ENCODE measurements at regions not wholly inside any gene's neighbourhood (a gene's known extent, or its start where the extent isn't known, plus 50 kb on each side); places are given as distances from the start of the nearest gene placed in this dataset.

DNA sequence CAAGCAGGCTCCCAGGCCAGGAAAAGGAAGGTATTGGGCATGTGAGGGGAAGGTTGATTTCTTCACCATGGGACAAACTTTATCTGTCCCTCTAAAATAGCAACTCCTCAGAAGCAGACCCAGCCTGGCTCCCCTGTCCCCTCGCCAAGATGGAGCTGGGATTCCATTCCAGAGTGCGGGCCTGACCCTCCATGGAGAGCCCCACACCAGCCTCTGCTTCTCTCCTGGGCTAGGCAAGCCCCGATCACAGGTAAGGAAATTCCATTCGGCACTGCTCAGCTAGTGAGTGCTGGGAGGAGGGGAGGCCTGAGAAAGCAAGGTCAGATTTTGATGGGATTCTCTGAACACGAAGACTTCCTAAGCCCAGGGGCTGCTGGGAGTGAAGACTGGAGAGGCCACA, 98.4 kb downstream of the EFNB1 start:
- H2AK5ac ChIP-seq (ENCODE audit: low read length, severe bottlenecking) = no peak overlapping the region
- 74% methylated on average over 3 of the region's 5 CpGs for WGBS
- no peak overlapping the region for H2BK15ac ChIP-seq (ENCODE audit: low read depth, poor library complexity, severe bottlenecking)
- H3K14ac ChIP-seq (ENCODE audit: low read length in 2 of 2) = peak overlapping the region in 1 of 2 experiments; percentile 28
- no peaks in the 10 kb centered on the region for H3K36me3 ChIP-seq (ENCODE audit: control insufficient read depth in 1 of 2, insufficient read depth in 2 of 2, low read depth in 1 of 2, low read length in 2 of 2)
- H3K18ac ChIP-seq (ENCODE audit: low read depth in 1 of 2, low read length in 2 of 2) = no peak overlapping the region
- no peaks in the 10 kb centered on the region for H3K79me1 ChIP-seq (replicated peaks; ENCODE audit: low read length, poor library complexity, severe bottlenecking)
- peaks cover 0 to 55% of the 10 kb centered on the region in 2 experiments for H3K27me3 ChIP-seq (ENCODE audit: control insufficient read depth in 1 of 2, insufficient read depth in 1 of 2, low read length in 2 of 2)
- no peak overlapping the region for H2AFZ ChIP-seq (ENCODE audit: low read depth, low read length)
- H3K4me3 ChIP-seq (ENCODE audit: insufficient read depth in 1 of 2, low read depth in 1 of 2, low read length in 2 of 2) = no peak overlapping the region
- peaks cover 6% of the 10 kb centered on the region for H3K4me1 ChIP-seq (ENCODE audit: control insufficient read depth, insufficient read depth, low read depth, low read length)
- no peak overlapping the region for H4K8ac ChIP-seq (ENCODE audit: low read length)
- no peak overlapping the region for H3K4me2 ChIP-seq (ENCODE audit: low read length, poor library complexity, severe bottlenecking)
- no peak for DNase-seq
- H3K23ac ChIP-seq (ENCODE audit: low read length in 2 of 2) = no peak overlapping the region
- no peak overlapping the region for H4K91ac ChIP-seq (ENCODE audit: low read length)
- no peak overlapping the region for H2BK120ac ChIP-seq (ENCODE audit: low read depth, low read length)
- no peak overlapping the region for H3K4ac ChIP-seq (ENCODE audit: low read depth in 1 of 2, low read length in 2 of 2)
- H2BK12ac ChIP-seq (ENCODE audit: low read length in 2 of 2) = no peak overlapping the region
- no peaks in the 10 kb centered on the region for H3K9me3 ChIP-seq (ENCODE audit: control insufficient read depth, low read length)
- H2BK5ac ChIP-seq (ENCODE audit: low read depth, low read length, poor library complexity, severe bottlenecking) = no peak overlapping the region
- no peak overlapping the region for H3K9ac ChIP-seq (ENCODE audit: low read length)
- H3K27ac ChIP-seq (ENCODE audit: low read length, poor library complexity, severe bottlenecking) = no peak overlapping the region

DNA sequence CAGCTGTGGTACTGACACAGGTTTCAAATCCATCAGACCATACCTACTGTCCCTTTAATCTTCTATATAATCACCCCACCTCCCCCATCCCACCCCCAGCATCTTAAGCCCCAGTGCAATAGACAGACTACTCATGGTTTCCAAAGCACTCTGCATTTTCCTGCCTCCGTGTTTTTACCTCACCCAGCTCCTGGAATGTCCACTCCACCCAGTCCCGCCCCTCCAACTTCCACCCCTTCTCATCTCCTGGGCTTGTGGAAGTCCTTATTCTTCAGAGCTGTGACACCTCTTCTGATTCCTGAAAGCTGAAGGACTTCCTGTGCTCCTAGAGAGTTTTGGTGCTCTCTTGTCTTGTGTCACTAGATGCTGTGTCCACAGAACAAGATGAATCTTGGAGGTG, 94.3 kb downstream of the EFNB1 start:
- H2BK15ac ChIP-seq (ENCODE audit: low read depth, poor library complexity, severe bottlenecking) = peak overlapping the region; percentile 52
- H2AFZ ChIP-seq (ENCODE audit: low read depth, low read length) = no peak overlapping the region
- H3K79me1 ChIP-seq (replicated peaks; ENCODE audit: low read length, poor library complexity, severe bottlenecking) = no peaks in the 10 kb centered on the region
- no peak overlapping the region for H3K14ac ChIP-seq (ENCODE audit: low read length in 2 of 2)
- no peak overlapping the region for H2BK120ac ChIP-seq (ENCODE audit: low read depth, low read length)
- H3K36me3 ChIP-seq (ENCODE audit: control insufficient read depth in 1 of 2, insufficient read depth in 2 of 2, low read depth in 1 of 2, low read length in 2 of 2) = no peaks in the 10 kb centered on the region
- DNase-seq = no peak
- no peak overlapping the region for H3K4me2 ChIP-seq (ENCODE audit: low read length, poor library complexity, severe bottlenecking)
- H3K4ac ChIP-seq (ENCODE audit: low read depth in 1 of 2, low read length in 2 of 2) = no peak overlapping the region
- peaks cover 0 to 46% of the 10 kb centered on the region in 2 experiments for H3K27me3 ChIP-seq (ENCODE audit: control insufficient read depth in 1 of 2, insufficient read depth in 1 of 2, low read length in 2 of 2)
- no peak overlapping the region for H3K27ac ChIP-seq (ENCODE audit: low read length, poor library complexity, severe bottlenecking)
- no peaks in the 10 kb centered on the region for H3K4me1 ChIP-seq (ENCODE audit: control insufficient read depth, insufficient read depth, low read depth, low read length)
- no peak overlapping the region for H2BK12ac ChIP-seq (ENCODE audit: low read length in 2 of 2)
- H2AK5ac ChIP-seq (ENCODE audit: low read length, severe bottlenecking) = no peak overlapping the region
- H3K23ac ChIP-seq (ENCODE audit: low read length in 2 of 2) = no peak overlapping the region
- no peak overlapping the region for H3K4me3 ChIP-seq (ENCODE audit: insufficient read depth in 1 of 2, low read depth in 1 of 2, low read length in 2 of 2)
- H4K91ac ChIP-seq (ENCODE audit: low read length) = no peak overlapping the region
- H3K9me3 ChIP-seq (ENCODE audit: control insufficient read depth, low read length) = peaks cover 4% of the 10 kb centered on the region
- H2BK5ac ChIP-seq (ENCODE audit: low read depth, low read length, poor library complexity, severe bottlenecking) = no peak overlapping the region
- no peak overlapping the region for H3K9ac ChIP-seq (ENCODE audit: low read length)
- H3K18ac ChIP-seq (ENCODE audit: low read depth in 1 of 2, low read length in 2 of 2) = no peak overlapping the region
- WGBS = 70% methylated on average over 1 of the region's 2 CpGs
- H4K8ac ChIP-seq (ENCODE audit: low read length) = no peak overlapping the region

DNA sequence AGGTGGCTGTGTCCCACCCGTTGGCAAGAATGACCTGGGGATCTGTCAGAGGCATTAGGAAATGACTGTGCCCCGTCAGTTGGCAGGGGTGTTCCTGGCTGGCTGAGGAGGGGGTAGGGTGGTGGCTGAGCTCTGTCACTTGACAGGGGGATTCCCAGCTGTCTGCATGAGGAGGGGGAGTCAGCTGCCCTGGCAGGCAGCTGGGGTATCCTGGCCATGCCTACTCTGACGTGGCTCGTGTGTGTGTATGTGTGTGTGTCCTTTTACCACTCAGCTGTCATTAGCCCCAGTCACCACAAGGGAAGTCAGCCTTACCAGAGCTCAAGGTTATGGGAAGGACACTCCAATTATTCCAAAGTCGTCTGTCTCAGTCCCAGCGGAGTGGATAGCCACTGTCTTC, 93.2 kb downstream of the EFNB1 start:
- H2BK15ac ChIP-seq (ENCODE audit: low read depth, poor library complexity, severe bottlenecking) = no peak overlapping the region
- H3K4me1 ChIP-seq (ENCODE audit: control insufficient read depth, insufficient read depth, low read depth, low read length) = no peaks in the 10 kb centered on the region
- no peak overlapping the region for H2AK5ac ChIP-seq (ENCODE audit: low read length, severe bottlenecking)
- H3K36me3 ChIP-seq (ENCODE audit: control insufficient read depth in 1 of 2, insufficient read depth in 2 of 2, low read depth in 1 of 2, low read length in 2 of 2) = no peaks in the 10 kb centered on the region
- H3K4ac ChIP-seq (ENCODE audit: low read depth in 1 of 2, low read length in 2 of 2) = no peak overlapping the region
- no peak overlapping the region for H3K14ac ChIP-seq (ENCODE audit: low read length in 2 of 2)
- no peak overlapping the region for H3K4me3 ChIP-seq (ENCODE audit: insufficient read depth in 1 of 2, low read depth in 1 of 2, low read length in 2 of 2)
- H4K8ac ChIP-seq (ENCODE audit: low read length) = no peak overlapping the region
- H3K9ac ChIP-seq (ENCODE audit: low read length) = no peak overlapping the region
- no peak overlapping the region for H2BK5ac ChIP-seq (ENCODE audit: low read depth, low read length, poor library complexity, severe bottlenecking)
- no peak overlapping the region for H4K91ac ChIP-seq (ENCODE audit: low read length)
- peaks cover 0 to 49% of the 10 kb centered on the region in 2 experiments for H3K27me3 ChIP-seq (ENCODE audit: control insufficient read depth in 1 of 2, insufficient read depth in 1 of 2, low read length in 2 of 2)
- H3K79me1 ChIP-seq (replicated peaks; ENCODE audit: low read length, poor library complexity, severe bottlenecking) = no peaks in the 10 kb centered on the region
- peak overlapping the region in 1 of 2 experiments; percentile 2 for H3K18ac ChIP-seq (ENCODE audit: low read depth in 1 of 2, low read length in 2 of 2)
- 79% methylated on average over 3 of the region's 6 CpGs for WGBS
- no peak overlapping the region for H3K27ac ChIP-seq (ENCODE audit: low read length, poor library complexity, severe bottlenecking)
- H2AFZ ChIP-seq (ENCODE audit: low read depth, low read length) = no peak overlapping the region
- H2BK12ac ChIP-seq (ENCODE audit: low read length in 2 of 2) = no peak overlapping the region
- no peak for DNase-seq
- peaks cover 4% of the 10 kb centered on the region for H3K9me3 ChIP-seq (ENCODE audit: control insufficient read depth, low read length)
- H3K23ac ChIP-seq (ENCODE audit: low read length in 2 of 2) = no peak overlapping the region
- no peak overlapping the region for H3K4me2 ChIP-seq (ENCODE audit: low read length, poor library complexity, severe bottlenecking)
- H2BK120ac ChIP-seq (ENCODE audit: low read depth, low read length) = no peak overlapping the region

DNA sequence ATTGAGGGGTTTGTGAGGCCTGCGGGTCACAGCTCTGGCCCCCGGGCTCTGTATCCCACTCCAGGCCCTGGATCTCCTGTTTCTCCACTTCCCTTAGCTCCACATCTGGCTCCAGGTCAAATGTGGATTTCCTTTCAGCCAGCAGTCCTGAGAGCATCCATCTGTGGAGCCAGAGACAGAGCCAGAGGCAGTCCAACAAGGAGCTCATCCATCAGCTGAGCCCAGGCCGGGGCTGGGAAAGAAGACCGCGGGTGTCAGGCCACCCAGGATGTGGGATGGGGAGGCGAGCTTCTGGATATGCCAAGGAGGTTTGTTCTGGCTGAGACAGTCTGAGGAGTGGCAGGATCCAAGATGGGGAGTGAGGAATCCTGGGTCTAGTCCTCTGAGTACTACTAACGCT, 91.7 kb downstream of the EFNB1 start:
- H3K4ac ChIP-seq (ENCODE audit: low read depth in 1 of 2, low read length in 2 of 2) = no peak overlapping the region
- H3K36me3 ChIP-seq (ENCODE audit: control insufficient read depth in 1 of 2, insufficient read depth in 2 of 2, low read depth in 1 of 2, low read length in 2 of 2) = no peaks in the 10 kb centered on the region
- H4K8ac ChIP-seq (ENCODE audit: low read length) = no peak overlapping the region
- no peak overlapping the region for H2BK15ac ChIP-seq (ENCODE audit: low read depth, poor library complexity, severe bottlenecking)
- no peak overlapping the region for H2AK5ac ChIP-seq (ENCODE audit: low read length, severe bottlenecking)
- no peak overlapping the region for H3K23ac ChIP-seq (ENCODE audit: low read length in 2 of 2)
- DNase-seq = no peak
- H3K79me1 ChIP-seq (replicated peaks; ENCODE audit: low read length, poor library complexity, severe bottlenecking) = no peaks in the 10 kb centered on the region
- no peak overlapping the region for H2AFZ ChIP-seq (ENCODE audit: low read depth, low read length)
- no peak overlapping the region for H3K14ac ChIP-seq (ENCODE audit: low read length in 2 of 2)
- peaks cover 4% of the 10 kb centered on the region for H3K9me3 ChIP-seq (ENCODE audit: control insufficient read depth, low read length)
- WGBS = 81% methylated on average over 7 of the region's 7 CpGs
- peaks cover 3% of the 10 kb centered on the region for H3K4me1 ChIP-seq (ENCODE audit: control insufficient read depth, insufficient read depth, low read depth, low read length)
- no peak overlapping the region for H3K18ac ChIP-seq (ENCODE audit: low read depth in 1 of 2, low read length in 2 of 2)
- no peak overlapping the region for H3K9ac ChIP-seq (ENCODE audit: low read length)
- H2BK12ac ChIP-seq (ENCODE audit: low read length in 2 of 2) = no peak overlapping the region
- H3K27ac ChIP-seq (ENCODE audit: low read length, poor library complexity, severe bottlenecking) = no peak overlapping the region
- no peak overlapping the region for H3K4me2 ChIP-seq (ENCODE audit: low read length, poor library complexity, severe bottlenecking)
- H2BK5ac ChIP-seq (ENCODE audit: low read depth, low read length, poor library complexity, severe bottlenecking) = no peak overlapping the region
- H4K91ac ChIP-seq (ENCODE audit: low read length) = no peak overlapping the region
- no peak overlapping the region for H2BK120ac ChIP-seq (ENCODE audit: low read depth, low read length)
- H3K4me3 ChIP-seq (ENCODE audit: insufficient read depth in 1 of 2, low read depth in 1 of 2, low read length in 2 of 2) = no peak overlapping the region
- H3K27me3 ChIP-seq (ENCODE audit: control insufficient read depth in 1 of 2, insufficient read depth in 1 of 2, low read length in 2 of 2) = peaks cover 0 to 57% of the 10 kb centered on the region in 2 experiments
